DOHH2 (cell line): ENCODE measurements at regions not wholly inside any gene's neighbourhood (a gene's known extent, or its start where the extent isn't known, plus 50 kb on each side); places are given as distances from the start of the nearest gene placed in this dataset.

Source experiments
- EZH2phosphoT487 ChIP-seq: fragments of 200-600 bp; sonication (generic); IDR thresholded peaks from 2 replicates; pipeline ENCODE4 v1.6.1; 2017; ENCODE audit warnings: borderline replicate concordance, mild to moderate bottlenecking, antibody characterized with exemption, low read length, moderate library complexity, mixed read lengths
- TF ChIP-seq, protein P1 (sequence below): fragments of 200-600 bp; sonication (generic); IDR thresholded peaks from one replicate; pipeline ENCODE4 v1.5.1; 2014; ENCODE audit warnings: antibody characterized with exemption, mild to moderate bottlenecking, low read depth, low read length; ENCODE audit not compliant: poor library complexity, severe bottlenecking

DNA sequence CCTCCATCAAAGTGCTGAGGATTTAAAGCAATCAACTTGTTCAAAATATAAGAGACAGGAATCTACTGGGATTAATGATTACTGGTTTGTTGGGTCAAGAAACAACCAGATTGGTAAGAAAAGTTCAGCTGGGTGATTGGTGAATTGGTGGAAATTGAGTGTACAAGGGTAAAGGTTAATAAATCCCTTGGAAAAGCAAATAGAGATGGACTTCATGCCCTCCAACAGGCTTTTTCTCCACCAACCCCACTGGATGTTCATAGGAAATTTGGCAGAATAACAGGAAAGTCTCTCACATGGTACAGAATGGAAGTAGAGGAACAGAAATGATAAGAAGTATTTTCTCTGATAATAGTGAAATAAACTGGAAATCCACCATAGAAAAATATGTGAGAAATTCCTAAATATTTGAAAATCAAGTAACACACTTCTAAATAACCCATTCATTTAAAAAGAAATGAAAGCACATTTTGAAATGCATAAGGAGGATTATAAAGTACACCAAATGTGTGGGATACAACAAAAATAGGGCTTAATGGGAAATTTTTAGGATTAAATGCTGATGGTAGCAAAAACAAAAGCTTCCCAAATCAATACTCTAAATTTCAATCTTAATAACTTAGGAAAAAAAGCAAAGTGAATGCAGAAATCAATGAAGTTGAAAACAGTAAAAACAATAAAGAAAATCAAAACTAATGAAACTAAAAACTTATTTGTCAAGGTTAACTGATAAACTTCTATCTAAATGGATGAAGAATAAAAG, 426.2 kb downstream of the HTR1A start:
- TF ChIP-seq, protein P1, sequence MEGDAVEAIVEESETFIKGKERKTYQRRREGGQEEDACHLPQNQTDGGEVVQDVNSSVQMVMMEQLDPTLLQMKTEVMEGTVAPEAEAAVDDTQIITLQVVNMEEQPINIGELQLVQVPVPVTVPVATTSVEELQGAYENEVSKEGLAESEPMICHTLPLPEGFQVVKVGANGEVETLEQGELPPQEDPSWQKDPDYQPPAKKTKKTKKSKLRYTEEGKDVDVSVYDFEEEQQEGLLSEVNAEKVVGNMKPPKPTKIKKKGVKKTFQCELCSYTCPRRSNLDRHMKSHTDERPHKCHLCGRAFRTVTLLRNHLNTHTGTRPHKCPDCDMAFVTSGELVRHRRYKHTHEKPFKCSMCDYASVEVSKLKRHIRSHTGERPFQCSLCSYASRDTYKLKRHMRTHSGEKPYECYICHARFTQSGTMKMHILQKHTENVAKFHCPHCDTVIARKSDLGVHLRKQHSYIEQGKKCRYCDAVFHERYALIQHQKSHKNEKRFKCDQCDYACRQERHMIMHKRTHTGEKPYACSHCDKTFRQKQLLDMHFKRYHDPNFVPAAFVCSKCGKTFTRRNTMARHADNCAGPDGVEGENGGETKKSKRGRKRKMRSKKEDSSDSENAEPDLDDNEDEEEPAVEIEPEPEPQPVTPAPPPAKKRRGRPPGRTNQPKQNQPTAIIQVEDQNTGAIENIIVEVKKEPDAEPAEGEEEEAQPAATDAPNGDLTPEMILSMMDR, result no peak
- no peak for TF ChIP-seq EZH2phosphoT487
